ENCODE measurements at regions not wholly inside any gene's neighbourhood (a gene's known extent, or its start where the extent isn't known, plus 50 kb on each side); places are given as distances from the start of the nearest gene placed in this dataset.

DNA sequence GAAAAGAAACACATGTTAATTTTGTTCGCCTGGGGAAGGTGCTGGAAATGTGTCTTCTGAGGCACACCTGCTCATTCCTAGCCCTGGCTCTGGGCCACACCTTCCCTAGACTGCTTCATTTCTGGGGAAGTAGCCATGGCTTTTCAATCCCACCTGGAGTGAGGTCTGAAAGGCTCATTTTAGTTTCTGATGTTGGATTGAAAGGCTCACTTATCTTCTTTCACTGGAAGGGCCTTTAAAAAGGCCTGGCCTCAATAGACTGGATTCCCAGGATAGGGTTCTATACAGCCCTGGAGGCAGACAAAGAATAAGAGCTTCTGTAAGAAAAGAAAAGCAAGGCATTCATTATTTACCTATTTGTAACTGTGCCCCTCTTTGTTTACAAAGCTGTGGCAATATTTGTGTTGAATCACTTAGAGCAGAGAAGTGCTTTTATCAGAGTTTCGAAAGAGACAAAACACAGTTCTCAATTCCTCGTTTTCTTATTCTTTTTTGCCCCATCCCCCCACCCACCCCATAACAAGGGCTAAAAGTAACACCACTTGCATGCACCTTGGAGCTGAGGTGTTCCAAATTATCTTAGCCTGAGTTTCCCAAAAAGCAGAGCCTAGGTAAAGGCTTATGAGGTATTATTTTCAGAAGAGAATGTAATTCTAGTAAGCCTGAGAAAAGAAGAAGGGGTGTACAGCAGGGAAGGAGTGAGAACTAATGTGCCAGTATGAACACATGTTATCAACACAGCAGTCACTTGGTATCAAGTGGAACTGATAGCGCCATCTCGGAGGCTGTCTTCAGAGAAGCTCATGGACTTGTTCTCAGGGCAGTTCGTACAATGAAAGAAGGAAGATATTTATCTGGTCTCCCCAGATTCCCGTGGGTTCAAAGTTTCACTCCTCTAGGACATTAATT, 413.1 kb downstream of the KCTD16 start:
- CTCF ChIA-PET = no interaction called here
- POLR2A ChIA-PET = no interaction called here

DNA sequence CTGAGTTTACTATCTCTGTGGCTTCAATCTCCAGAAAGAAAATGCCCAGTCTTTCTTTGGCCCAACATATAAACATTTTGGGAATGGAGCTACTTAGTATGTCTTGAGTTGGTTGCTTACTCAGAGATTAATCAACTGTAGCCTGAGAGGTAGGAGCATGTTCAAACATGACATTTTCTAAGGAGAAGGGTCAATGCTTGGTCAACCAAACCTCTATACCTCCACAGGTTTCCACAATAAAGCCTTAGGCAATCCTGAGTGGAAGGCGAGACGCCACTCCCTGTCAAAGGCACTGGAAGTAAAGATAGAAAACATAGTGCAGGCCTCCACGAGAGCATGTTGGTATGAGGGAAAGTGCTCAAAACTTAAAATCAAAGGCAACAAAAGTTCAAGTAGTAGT, 411.4 kb downstream of the KCTD16 start:
- CTCF ChIA-PET = no interaction called here
- POLR2A ChIA-PET = no interaction called here

DNA sequence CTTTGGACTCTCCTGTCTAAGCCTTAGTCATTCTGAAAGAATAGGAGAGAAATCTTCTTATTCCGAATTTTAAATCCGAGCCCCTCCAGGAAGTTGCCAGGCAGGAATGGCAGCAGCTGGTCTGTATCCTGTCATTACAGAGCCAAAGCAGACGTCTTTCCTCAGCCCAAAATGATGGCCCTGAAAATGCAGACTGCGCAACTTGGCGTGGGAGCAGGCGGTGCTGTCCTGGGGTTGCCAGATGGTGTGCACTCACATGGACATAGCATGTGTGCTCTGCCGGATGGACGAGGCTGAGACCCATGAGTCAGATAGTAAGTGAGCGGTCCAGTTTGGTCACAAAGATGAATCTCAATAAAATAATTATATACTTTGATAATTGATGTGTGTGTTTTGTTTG, 410.4 kb downstream of the KCTD16 start:
- POLR2A ChIA-PET = no interaction called here
- CTCF ChIA-PET = no interaction called here

DNA sequence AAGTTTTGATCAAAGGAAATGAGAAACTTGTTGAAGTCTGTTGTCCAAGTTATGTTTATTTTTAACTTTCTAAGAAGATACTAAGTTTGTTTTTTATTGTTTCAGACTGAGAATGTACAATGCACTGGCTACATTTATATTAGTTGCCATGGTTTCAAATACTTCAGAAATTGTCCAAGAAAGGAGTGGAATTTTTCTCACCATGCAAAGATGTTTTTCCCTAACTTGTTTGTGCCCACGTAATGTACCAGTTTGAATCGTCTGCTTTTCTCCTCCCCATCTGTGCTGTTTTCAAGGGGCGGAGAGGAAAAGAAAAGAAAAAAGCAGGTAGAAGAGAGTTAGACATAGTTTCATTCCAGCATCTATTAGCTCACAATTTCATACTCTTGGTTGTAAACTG, 407.0 kb downstream of the KCTD16 start:
- ChIA-PET POLR2A (no interaction called here), CTCF (no interaction called here)

DNA sequence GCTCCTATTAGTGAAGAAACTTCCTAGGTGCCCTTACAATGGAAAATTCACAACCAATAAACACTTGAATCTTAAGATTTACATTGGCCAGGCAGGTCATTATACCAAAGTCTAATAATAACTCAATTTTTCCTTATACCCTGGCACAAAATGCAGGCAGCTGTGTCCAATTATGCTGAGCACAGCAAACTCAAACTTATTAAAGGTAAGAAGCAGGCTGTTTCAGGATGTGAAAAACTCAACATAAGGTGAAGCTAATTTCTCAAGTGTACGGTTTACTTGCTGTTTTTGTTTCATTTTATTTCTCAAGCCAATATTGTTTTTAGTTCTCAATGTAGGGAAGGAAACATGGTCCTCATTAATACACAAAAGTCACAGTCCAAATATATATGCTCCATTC, 405.1 kb downstream of the KCTD16 start:
- ChIA-PET POLR2A (no interaction called here), CTCF (no interaction called here)

DNA sequence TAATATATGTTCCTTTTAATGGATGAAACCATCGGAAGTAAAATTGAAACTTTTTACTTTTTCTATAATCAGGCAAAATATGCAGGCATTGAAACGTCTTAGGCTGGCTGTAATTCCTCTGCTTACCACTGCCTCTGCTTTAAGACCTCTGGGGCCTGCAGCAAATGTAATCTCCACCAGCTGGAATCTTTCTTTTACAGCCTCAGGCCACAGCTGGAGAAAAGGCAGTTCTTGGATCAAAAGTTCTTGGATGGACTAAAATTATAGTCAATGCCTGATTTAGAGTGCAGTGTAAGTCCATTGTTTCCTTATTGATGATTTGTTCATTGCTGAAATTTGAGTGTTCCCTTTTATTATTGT, 396.7 kb downstream of the KCTD16 start:
- ChIA-PET POLR2A (no interaction called here), CTCF (no interaction called here)

DNA sequence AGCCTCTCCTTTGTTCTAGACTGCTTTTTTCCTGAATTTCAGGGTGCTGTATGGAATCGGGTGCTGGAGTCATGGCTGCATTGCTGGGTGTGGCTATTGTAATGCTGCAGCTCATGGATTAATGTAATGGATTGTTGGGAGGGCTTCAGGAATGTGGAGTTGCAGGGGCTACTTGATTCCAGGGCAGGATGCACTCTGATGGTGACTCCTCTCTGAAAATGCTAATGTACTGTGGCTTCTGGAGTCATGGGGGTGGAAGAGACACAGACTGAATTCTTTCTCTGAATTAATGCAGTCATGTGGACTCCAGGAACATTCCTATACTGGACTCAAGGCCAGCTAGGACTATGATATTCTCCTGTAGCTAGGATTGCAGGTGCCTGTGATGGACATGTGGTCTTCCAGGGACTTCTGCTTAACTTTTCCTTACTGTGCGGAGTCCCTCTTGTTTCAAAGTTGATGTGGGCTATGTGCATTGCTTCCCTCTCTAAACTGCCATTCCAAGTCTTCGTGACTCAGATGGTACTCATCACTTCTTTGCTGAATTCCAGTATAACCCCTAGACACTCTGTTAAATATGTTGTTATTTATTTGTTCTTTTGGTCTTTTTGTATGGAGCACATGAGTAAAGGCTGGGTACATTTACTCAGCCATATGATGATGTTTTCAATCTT, 396.2 kb downstream of the KCTD16 start:
- ChIA-PET CTCF (no interaction called here), POLR2A (no interaction called here)

DNA sequence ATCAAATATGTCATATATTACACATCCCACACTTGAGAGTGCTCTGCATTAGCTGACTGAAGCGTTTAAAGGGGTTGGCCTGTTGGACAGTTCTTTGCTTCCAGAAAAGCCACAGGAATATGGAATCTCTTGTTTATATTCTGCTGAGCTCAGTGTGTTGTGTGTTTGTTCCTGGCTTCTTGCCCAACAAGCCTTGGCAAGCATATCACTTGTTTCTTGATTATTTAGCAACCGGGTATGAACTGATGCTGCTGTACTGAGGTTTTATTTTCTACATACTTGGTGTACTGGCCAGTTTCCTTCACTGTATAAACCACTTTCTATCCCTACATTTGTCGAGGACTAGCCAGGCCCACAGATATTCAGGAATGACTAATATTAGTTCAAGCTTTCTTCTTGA, 378.9 kb downstream of the KCTD16 start:
- ChIA-PET CTCF (no interaction called here), POLR2A (no interaction called here)

DNA sequence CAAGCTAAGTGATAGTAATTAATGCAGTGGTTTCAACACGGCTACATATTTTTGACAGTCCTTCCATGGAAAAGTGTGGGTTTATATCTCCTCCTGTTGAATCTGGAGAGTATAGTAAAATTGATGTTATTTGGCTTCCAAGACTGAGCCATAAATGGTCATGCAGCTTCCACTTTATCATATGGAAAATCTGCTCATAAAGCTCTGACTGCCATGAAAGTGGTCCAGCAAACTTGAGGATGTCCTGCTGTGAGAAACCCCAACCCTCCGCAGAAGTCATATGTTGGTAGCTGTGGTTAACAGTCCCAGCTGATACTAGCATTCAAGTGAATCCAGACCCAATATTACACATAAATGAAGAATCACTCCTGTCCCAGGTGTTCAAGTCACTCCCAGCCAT, 378.3 kb downstream of the KCTD16 start:
- ChIA-PET CTCF (no interaction called here), POLR2A (no interaction called here)

DNA sequence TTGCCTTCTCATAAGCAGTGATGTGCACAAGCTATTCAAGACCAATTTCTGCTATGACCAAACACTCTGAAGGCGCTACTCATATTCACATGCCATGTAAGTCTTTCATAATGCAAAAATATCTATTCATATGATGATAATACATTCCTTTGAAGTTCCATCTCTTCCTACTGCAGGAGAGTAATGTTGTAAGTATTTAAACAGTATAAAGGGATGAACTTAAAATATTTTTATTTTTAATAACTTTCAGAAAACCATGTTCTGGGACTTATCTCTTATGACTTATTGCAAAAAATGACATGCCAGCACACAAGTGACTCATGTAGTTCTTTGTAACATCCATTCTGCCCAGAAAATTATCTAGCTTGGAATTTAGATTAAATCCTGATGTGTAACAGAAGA, 376.4 kb downstream of the KCTD16 start:
- CTCF ChIA-PET = no interaction called here
- POLR2A ChIA-PET = no interaction called here

DNA sequence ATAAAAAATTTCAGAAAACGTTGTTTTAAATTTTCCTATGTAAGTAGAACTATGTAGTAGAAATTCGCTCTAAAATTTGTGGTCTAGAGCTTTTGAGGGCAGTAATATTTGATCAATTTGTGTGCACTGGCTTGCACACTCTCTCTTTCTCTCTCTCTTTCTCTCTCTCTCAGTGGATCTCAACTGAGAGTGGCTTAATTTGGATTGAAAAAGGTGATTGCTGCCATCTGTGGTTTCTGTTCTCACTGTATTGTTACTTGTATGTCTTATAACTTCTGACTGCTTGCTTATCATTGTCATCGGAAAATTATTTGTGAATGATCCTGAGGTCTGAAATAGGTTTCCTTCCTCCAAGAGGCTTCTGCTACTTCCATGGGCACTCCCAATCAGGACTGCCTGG, 368.2 kb downstream of the KCTD16 start:
- ChIA-PET POLR2A (no interaction called here), CTCF (no interaction called here)

Data from activated CD8-positive, alpha-beta memory T cell treated with anti-CD3 and anti-CD28 coated beads for 36 hours (primary cell).